IMR-90 (cell line): ENCODE measurements at regions not wholly inside any gene's neighbourhood (a gene's known extent, or its start where the extent isn't known, plus 50 kb on each side); places are given as distances from the start of the nearest gene placed in this dataset.
A peak's percentile ranks its signal among the peaks of the same experiment; 100 is the strongest.

Source experiments
- ATAC-seq: fragments of 200-7000 bp; cut with Tn5 transposase; 2 replicates; pipeline ENCODE4 v1.9.1; 2020; ENCODE audit warnings: low read depth, mild to moderate bottlenecking, moderate library complexity
- BruUV-seq: library from RNA; stranded (reverse); fragments of 400-500 nt; replicated peaks from 2 replicates; lab custom pipeline; 2021; lab: Mats Ljungman, UMichigan
- CTCF ChIA-PET: fragments of 300-600 bp; formaldehyde crosslinking; extraction: SDS; loops from one replicate; lab custom pipeline; 2021; ENCODE audit warnings: antibody characterized with exemption; lab: Yijun Ruan, JAX
- POLR2A ChIA-PET: fragments of 300-600 bp; sonication (Branson Sonifier 250); formaldehyde crosslinking; loops from one replicate; lab custom pipeline; 2022; ENCODE audit warnings: antibody characterized with exemption; ENCODE audit not compliant: unreplicated experiment; lab: Charles Lee
- DNase-seq: peaks from one replicate; pipeline ENCODE4 v3.0.0; 2013
- H2AFZ ChIP-seq: replicated peaks from 2 replicates; pipeline ENCODE3; 2013; ENCODE audit warnings: low read length, mild to moderate bottlenecking; ENCODE audit not compliant: poor library complexity
- H2AK5ac ChIP-seq: 2 replicates; pipeline ENCODE4 v1.6.1; 2013; ENCODE audit warnings: low read depth, low read length, inconsistent platforms
- H2AK9ac ChIP-seq: replicated peaks from 2 replicates; pipeline ENCODE3; 2013; ENCODE audit warnings: mild to moderate bottlenecking, low read depth, low read length, moderate library complexity; ENCODE audit not compliant: poor library complexity
- H2BK120ac ChIP-seq: 2 replicates; pipeline ENCODE4 v1.6.1; 2013; ENCODE audit warnings: low read depth, low read length, inconsistent platforms
- H2BK15ac ChIP-seq: 3 replicates; pipeline ENCODE4 v1.6.1; 2013; ENCODE audit warnings: low read depth, low read length, inconsistent platforms
- H2BK20ac ChIP-seq: 2 replicates; pipeline ENCODE4 v1.6.1; 2013; ENCODE audit warnings: low read depth, mild to moderate bottlenecking, inconsistent platforms, low read length, moderate library complexity
- H2BK5ac ChIP-seq: 2 replicates; pipeline ENCODE4 v1.6.1; 2013; ENCODE audit warnings: mild to moderate bottlenecking, low read depth, low read length, inconsistent platforms; ENCODE audit not compliant: poor library complexity, severe bottlenecking
- H3K14ac ChIP-seq: replicated peaks from 2 replicates; pipeline ENCODE4 v1.6.1; 2013; ENCODE audit warnings: low read depth, low read length, inconsistent platforms
- H3K18ac ChIP-seq: 2 replicates; pipeline ENCODE4 v1.6.1; 2013; ENCODE audit warnings: low read depth, low read length, control low read depth
- H3K23ac ChIP-seq: 2 replicates; pipeline ENCODE4 v1.6.1; 2013; ENCODE audit warnings: low read depth, low read length, inconsistent platforms
- H3K27ac ChIP-seq: 2 replicates; pipeline ENCODE4 v1.5.1; 2013; ENCODE audit warnings: mild to moderate bottlenecking, control low read depth, low read length; ENCODE audit not compliant: insufficient read depth
- H3K27me3 ChIP-seq: 2 replicates; pipeline ENCODE4 v1.6.1; 2013; ENCODE audit warnings: low read length; ENCODE audit not compliant: control insufficient read depth, insufficient read depth
- H3K36me3 ChIP-seq: 2 replicates; pipeline ENCODE4 v1.6.1; 2013; ENCODE audit warnings: low read length, mixed read lengths; ENCODE audit not compliant: control insufficient read depth, insufficient read depth
- H3K4ac ChIP-seq: 2 replicates; pipeline ENCODE4 v1.6.1; 2013; ENCODE audit warnings: low read depth, low read length, inconsistent platforms
- H3K4me1 ChIP-seq: 2 replicates; pipeline ENCODE4 v1.6.1; 2013; ENCODE audit warnings: low read length, mixed read lengths; ENCODE audit not compliant: control insufficient read depth, insufficient read depth
- H3K4me2 ChIP-seq: 2 replicates; pipeline ENCODE4 v1.6.1; 2013; ENCODE audit warnings: low read depth, mild to moderate bottlenecking, control low read depth, low read length, moderate library complexity
- H3K4me3 ChIP-seq: 2 replicates; pipeline ENCODE4 v1.5.1; 2013; ENCODE audit warnings: low read depth, mild to moderate bottlenecking, control low read depth, low read length, moderate library complexity; ENCODE audit not compliant: insufficient read depth
- H3K56ac ChIP-seq: 2 replicates; pipeline ENCODE4 v1.6.1; 2013; ENCODE audit warnings: low read length, inconsistent platforms; ENCODE audit not compliant: insufficient read depth; ENCODE audit errors: extremely low read depth
- H3K79me1 ChIP-seq, 2 experiments: 2 replicates each; pipeline ENCODE4 v1.6.1; 2013; ENCODE audit warnings: low read length in 2 of 2, inconsistent platforms in 1 of 2, low read depth in 1 of 2
- H3K9ac ChIP-seq: 2 replicates; pipeline ENCODE4 v1.6.1; 2013; ENCODE audit warnings: low read depth, low read length, control low read depth
- H3K9me1 ChIP-seq: 2 replicates; pipeline ENCODE4 v1.6.1; 2013; ENCODE audit warnings: low read length, inconsistent platforms; ENCODE audit not compliant: insufficient read depth
- H3K9me3 ChIP-seq: 2 replicates; pipeline ENCODE4 v1.6.1; 2013; ENCODE audit warnings: low read length; ENCODE audit not compliant: control insufficient read depth, insufficient read depth
- H4K20me1 ChIP-seq: 2 replicates; pipeline ENCODE4 v1.6.1; 2013; ENCODE audit warnings: low read length, inconsistent platforms; ENCODE audit not compliant: insufficient read depth
- H4K5ac ChIP-seq: 2 replicates; pipeline ENCODE4 v1.6.1; 2013; ENCODE audit warnings: mild to moderate bottlenecking, low read depth, low read length, control low read depth
- H4K8ac ChIP-seq, 2 experiments: 2 replicates each; pipeline ENCODE4 v1.6.1; 2013; ENCODE audit warnings: low read depth in 2 of 2, low read length in 2 of 2, control low read depth in 1 of 2, inconsistent platforms in 1 of 2
- H4K91ac ChIP-seq: 2 replicates; pipeline ENCODE4 v1.6.1; 2013; ENCODE audit warnings: low read depth, low read length, inconsistent platforms; ENCODE audit not compliant: insufficient read depth
- BHLHE40 ChIP-seq: fragments of 150-350 bp; IDR thresholded peaks from 2 replicates; pipeline ENCODE4 v1.6.1; 2016; ENCODE audit warnings: mild to moderate bottlenecking, low read depth, low read length
- CEBPB ChIP-seq: IDR thresholded peaks from 2 replicates; pipeline ENCODE4 v1.6.1; 2012; ENCODE audit warnings: low read depth, low read length, improper control_type of control experiment
- CHD1 ChIP-seq: IDR thresholded peaks from 2 replicates; pipeline ENCODE4 v1.6.1; 2012; ENCODE audit warnings: low read depth, low read length, improper control_type of control experiment
- FOS ChIP-seq: fragments of 150-350 bp; IDR thresholded peaks from 2 replicates; pipeline ENCODE4 v1.6.1; 2016; ENCODE audit warnings: low read depth, low read length
- MAFK ChIP-seq: IDR thresholded peaks from 2 replicates; pipeline ENCODE4 v1.6.1; 2012; ENCODE audit warnings: low read depth, low read length, improper control_type of control experiment
- MAZ ChIP-seq: IDR thresholded peaks from 2 replicates; pipeline ENCODE4 v1.6.1; 2012; ENCODE audit warnings: low read depth, mild to moderate bottlenecking, low read length, improper control_type of control experiment, moderate library complexity, borderline replicate concordance
- MXI1 ChIP-seq: IDR thresholded peaks from 2 replicates; pipeline ENCODE4 v1.6.1; 2012; ENCODE audit warnings: low read depth, mild to moderate bottlenecking, low read length, moderate library complexity, borderline replicate concordance
- NFE2L2 ChIP-seq: fragments of 150-350 bp; IDR thresholded peaks from 2 replicates; pipeline ENCODE4 v1.6.1; 2016; ENCODE audit warnings: low read depth, mild to moderate bottlenecking, low read length
- POLR2A ChIP-seq: IDR thresholded peaks from 2 replicates; pipeline ENCODE4 v1.6.1; 2012; ENCODE audit warnings: mild to moderate bottlenecking, low read depth, low read length
- RAD21 ChIP-seq: IDR thresholded peaks from 2 replicates; pipeline ENCODE4 v1.6.1; 2012; ENCODE audit warnings: low read length, improper control_type of control experiment
- RCOR1 ChIP-seq: IDR thresholded peaks from 2 replicates; pipeline ENCODE4 v1.6.1; 2012; ENCODE audit warnings: mild to moderate bottlenecking, low read length, improper control_type of control experiment; ENCODE audit not compliant: insufficient replicate concordance
- RFX5 ChIP-seq: IDR thresholded peaks from 2 replicates; pipeline ENCODE4 v1.8.0; 2012; ENCODE audit warnings: low read depth, mild to moderate bottlenecking, low read length, moderate library complexity
- SMC3 ChIP-seq: fragments of 150-350 bp; IDR thresholded peaks from 2 replicates; pipeline ENCODE4 v1.6.1; 2016; ENCODE audit warnings: low read depth, mild to moderate bottlenecking, antibody characterized with exemption, low read length, moderate library complexity
- USF2 ChIP-seq: fragments of 150-350 bp; IDR thresholded peaks from 2 replicates; pipeline ENCODE4 v1.6.1; 2017; ENCODE audit warnings: mild to moderate bottlenecking, antibody characterized with exemption, low read length, low read depth
- WGBS, 2 experiments: methylation state at CpG; one replicate each; pipeline versions ENCODE4 v1.1.5 to v1.1.7; 2013; ENCODE audit warnings: missing lambda C conversion rate in 2 of 2; ENCODE audit not compliant: insufficient read length in 1 of 2; ENCODE audit errors: extremely low coverage in 2 of 2; 5-methylcytosine and 5-hydroxymethylcytosine counted together
- dilution Hi-C: fragments of 300-500 bp; cut with HindIII; formaldehyde crosslinking; loops from one replicate; pipeline ENCODE4 v1.14.3; 2018; ENCODE audit warnings: low sequenced_read_pairs; ENCODE audit not compliant: unreplicated experiment
- in situ Hi-C: fragments of 300-500 bp; cut with MboI; formaldehyde crosslinking; loops from 3 replicates; pipeline ENCODE4 v1.14.3; 2019; ENCODE audit warnings: low sequenced_read_pairs, inconsistent platforms, mixed read lengths
- intact Hi-C: fragments of 100-400 bp; cut with micrococcal nuclease; formaldehyde crosslinking; loops from 2 replicates; pipeline ENCODE4 v1.10.0; 2022
- TF ChIP-seq, protein P1 (sequence below): fragments of 150-350 bp; IDR thresholded peaks from 2 replicates; pipeline ENCODE4 v1.6.1; 2016; ENCODE audit warnings: low read depth, mild to moderate bottlenecking, low read length, moderate library complexity, borderline replicate concordance
- TF ChIP-seq, protein P2 (sequence below): conservative IDR thresholded peaks from 2 replicates; pipeline ENCODE4 v1.5.1; 2012; ENCODE audit warnings: mild to moderate bottlenecking, low read depth, low read length, improper control_type of control experiment

GRCh38 chr7:98056580-98056979 is 50.1 kb upstream of the LMTK2 start:
- no peak overlapping the region for H2BK15ac ChIP-seq
- H4K91ac ChIP-seq, result no peak overlapping the region
- in situ Hi-C loops (no loop called here), intact Hi-C loops (no loop called here), dilution Hi-C loops (no loop called here)
- H2BK20ac ChIP-seq, result no peak overlapping the region
- no peaks in the 10 kb centered on the region for H3K79me1 ChIP-seq
- H3K9me3 ChIP-seq, result no peaks in the 10 kb centered on the region
- H4K5ac ChIP-seq, result no peak overlapping the region
- H2BK120ac ChIP-seq, result no peak overlapping the region
- ATAC-seq, result no peak
- no peak overlapping the region for H3K9ac ChIP-seq
- H3K18ac ChIP-seq, result no peak overlapping the region
- no peak for DNase-seq
- POLR2A ChIA-PET, result no interaction called here
- no peak overlapping the region for H3K4ac ChIP-seq
- BruUV-seq, result no TSS peak
- H2AK5ac ChIP-seq, result no peak overlapping the region
- H4K8ac ChIP-seq, result no peak overlapping the region
- no CpG with 5 or more reads among the region's 9 CpGs for WGBS, 2 experiments
- no peak overlapping the region for H3K27ac ChIP-seq
- peaks cover 2% of the 10 kb centered on the region; the same call in 1 of the 2 replicates for H3K27me3 ChIP-seq
- H3K36me3 ChIP-seq, result no peaks in the 10 kb centered on the region
- no peaks in the 10 kb centered on the region for H3K4me1 ChIP-seq
- no peak overlapping the region for H3K4me3 ChIP-seq
- H3K23ac ChIP-seq, result no peak overlapping the region
- H3K4me2 ChIP-seq, result no peak overlapping the region
- TF ChIP-seq MXI1, result no peak
- no peak for TF ChIP-seq POLR2A
- no peak for TF ChIP-seq BHLHE40
- no peak for TF ChIP-seq RAD21
- no peak for TF ChIP-seq SMC3
- no peak for TF ChIP-seq USF2
- TF ChIP-seq CHD1, result no peak
- no peak for TF ChIP-seq FOS
- TF ChIP-seq, protein P1, sequence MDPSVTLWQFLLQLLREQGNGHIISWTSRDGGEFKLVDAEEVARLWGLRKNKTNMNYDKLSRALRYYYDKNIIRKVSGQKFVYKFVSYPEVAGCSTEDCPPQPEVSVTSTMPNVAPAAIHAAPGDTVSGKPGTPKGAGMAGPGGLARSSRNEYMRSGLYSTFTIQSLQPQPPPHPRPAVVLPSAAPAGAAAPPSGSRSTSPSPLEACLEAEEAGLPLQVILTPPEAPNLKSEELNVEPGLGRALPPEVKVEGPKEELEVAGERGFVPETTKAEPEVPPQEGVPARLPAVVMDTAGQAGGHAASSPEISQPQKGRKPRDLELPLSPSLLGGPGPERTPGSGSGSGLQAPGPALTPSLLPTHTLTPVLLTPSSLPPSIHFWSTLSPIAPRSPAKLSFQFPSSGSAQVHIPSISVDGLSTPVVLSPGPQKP, result no peak
- TF ChIP-seq NFE2L2, result no peak
- TF ChIP-seq CEBPB, result no peak
- TF ChIP-seq RFX5, result no peak
- TF ChIP-seq MAZ, result no peak
- TF ChIP-seq, protein P2, sequence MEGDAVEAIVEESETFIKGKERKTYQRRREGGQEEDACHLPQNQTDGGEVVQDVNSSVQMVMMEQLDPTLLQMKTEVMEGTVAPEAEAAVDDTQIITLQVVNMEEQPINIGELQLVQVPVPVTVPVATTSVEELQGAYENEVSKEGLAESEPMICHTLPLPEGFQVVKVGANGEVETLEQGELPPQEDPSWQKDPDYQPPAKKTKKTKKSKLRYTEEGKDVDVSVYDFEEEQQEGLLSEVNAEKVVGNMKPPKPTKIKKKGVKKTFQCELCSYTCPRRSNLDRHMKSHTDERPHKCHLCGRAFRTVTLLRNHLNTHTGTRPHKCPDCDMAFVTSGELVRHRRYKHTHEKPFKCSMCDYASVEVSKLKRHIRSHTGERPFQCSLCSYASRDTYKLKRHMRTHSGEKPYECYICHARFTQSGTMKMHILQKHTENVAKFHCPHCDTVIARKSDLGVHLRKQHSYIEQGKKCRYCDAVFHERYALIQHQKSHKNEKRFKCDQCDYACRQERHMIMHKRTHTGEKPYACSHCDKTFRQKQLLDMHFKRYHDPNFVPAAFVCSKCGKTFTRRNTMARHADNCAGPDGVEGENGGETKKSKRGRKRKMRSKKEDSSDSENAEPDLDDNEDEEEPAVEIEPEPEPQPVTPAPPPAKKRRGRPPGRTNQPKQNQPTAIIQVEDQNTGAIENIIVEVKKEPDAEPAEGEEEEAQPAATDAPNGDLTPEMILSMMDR, result no peak
- TF ChIP-seq RCOR1, result no peak
- TF ChIP-seq MAFK, result no peak
- no peak overlapping the region for H2BK5ac ChIP-seq
- H3K56ac ChIP-seq, result no peak overlapping the region
- no peaks in the 10 kb centered on the region for H4K20me1 ChIP-seq
- CTCF ChIA-PET, result no interaction called here
- H2AK9ac ChIP-seq, result no peak overlapping the region
- no peak overlapping the region for H3K14ac ChIP-seq
- peak overlapping the region; percentile 58 for H2AFZ ChIP-seq
- no peaks in the 10 kb centered on the region for H3K9me1 ChIP-seq
